Pulmonary artery endothelial cell (primary cell): ENCODE measurements at regions not wholly inside any gene's neighbourhood (a gene's known extent, or its start where the extent isn't known, plus 50 kb on each side); places are given as distances from the start of the nearest gene placed in this dataset.
"Not testable (repeated sequence)": the region's sequence is repeated elsewhere in the genome, so short reads cannot be mapped to it uniquely, and the experiment has no call there.

Experiments used
- DNase-seq: peaks from one replicate; pipeline ENCODE4 v3.0.0-alpha.2; 2011; ENCODE audit warnings: low read depth, low spot score

DNA sequence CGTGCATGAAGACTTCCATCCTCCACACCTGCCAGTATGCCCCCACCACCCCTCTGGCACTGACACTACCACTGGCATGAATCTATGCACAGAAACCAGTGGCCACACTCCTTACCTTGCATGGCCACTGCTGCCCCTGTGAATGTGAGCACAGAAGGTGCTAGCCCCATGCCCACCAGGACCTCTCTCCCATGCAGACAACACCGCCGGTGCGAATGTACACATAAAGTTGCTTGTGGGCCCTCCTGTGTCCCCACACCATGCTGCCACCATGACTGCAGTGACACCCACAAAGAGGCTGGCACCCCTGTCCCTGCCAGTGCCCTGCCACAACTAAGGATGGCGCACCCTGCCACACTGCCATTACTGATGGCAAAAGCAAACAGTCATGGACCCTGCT lies 289.5 kb upstream of the KCND2 start:
- no peak for DNase-seq

DNA sequence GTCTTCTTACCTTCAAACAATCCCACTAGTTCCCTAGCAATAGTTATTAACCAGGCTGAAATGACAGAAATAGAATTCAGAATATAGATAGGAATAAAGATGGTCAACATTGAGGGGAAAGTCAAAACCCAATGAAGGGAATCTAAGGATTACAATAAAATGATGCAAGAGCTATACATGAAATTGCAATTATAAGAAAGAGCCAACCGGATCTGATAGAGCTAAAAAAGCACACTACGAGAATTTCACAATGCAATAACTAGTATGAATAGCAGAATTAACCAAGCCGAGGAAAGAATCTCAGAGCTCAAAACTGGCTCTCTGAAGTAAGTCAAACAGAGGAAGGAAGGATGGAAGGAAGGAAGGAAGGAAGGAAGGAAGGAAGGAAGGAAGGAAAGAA lies 288.7 kb upstream of the KCND2 start:
- DNase-seq = no peak

DNA sequence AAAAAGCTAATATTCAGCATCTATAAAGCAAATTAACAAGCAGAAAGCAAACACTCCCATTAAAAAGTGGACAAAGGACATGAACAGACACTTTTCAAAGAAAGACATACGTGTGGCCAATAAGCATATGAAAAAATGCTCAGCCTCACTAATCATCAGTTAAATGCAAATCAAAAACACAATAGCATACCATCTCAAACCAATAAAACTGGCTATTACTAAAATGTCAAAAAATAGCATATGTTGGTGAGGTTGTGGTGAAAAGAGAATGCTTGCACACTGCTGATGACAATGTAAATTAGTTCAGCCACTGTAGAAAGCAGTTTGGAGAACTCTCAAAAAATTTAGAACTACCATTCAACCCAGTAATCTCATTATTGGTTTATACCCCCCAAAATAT lies 284.6 kb upstream of the KCND2 start:
- DNase-seq = no peak

DNA sequence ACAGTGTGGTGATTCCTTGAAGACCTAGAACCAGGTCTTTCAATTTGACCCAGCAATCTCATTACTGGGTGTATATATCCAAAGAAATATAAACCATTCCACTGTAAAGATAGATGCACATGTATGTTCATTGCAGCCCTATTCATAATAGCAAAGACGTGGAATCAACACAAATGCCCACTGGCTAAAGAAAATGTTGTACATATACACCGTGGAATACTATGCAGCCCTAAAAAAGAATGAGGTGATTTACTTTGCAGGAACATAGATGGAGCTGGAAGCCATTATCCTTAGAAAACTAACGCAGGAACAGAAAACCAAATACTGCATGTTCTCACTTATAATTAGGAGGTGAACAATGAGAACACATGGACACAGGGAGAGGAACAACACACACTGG lies 278.0 kb upstream of the KCND2 start:
- DNase-seq = no peak

DNA sequence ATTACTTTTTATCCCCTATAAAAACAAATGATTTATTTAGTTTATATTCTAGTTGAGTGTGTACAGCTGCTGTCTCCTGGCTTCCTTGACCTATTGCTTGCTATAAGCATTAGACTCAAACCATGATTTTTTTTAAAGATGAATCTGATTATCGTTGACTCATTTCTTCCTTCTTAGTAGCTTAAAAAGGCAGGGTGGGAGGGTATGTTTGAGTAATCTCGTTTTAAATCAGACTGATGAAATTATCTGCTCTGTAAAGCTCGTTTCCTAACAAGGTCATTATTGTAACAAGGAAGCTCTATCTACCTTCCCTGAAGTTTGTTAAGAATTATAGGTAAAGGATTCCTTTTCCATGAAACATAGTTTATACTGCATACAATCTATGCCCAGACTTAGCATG lies 276.3 kb upstream of the KCND2 start:
- no peak for DNase-seq

DNA sequence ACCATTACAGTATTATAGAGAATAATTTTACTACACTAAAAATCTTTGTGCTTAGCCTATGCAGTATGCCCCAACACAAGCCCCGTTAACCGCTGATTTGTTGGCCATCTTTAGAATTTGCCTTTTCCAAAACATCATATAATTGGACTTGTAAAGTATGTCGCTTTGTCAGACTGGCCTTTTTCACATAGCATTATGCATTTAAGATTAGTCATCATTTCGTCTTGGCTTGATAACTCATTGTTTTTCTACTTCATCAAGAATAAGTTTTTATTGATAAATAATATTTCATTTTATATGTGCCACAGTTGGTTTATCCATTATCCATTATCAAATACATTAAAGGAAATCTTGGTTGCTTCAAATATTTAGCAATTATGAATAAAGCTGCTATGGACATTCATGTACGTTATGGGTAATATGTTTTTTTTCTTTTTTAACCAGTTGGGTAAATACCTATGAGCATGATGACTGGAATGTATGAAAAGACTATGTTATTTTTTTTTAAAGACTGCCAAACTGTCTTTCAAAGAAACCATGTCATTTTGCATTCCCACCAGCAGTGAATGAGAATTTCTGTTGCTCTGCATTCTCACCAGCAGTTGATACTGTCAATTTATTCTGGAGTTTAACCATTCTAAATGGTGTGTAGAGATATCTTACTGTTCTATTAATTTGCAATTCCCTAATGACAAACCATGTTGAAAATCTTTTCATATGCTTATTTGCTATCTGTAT lies 273.1 kb upstream of the KCND2 start:
- DNase-seq = no peak

DNA sequence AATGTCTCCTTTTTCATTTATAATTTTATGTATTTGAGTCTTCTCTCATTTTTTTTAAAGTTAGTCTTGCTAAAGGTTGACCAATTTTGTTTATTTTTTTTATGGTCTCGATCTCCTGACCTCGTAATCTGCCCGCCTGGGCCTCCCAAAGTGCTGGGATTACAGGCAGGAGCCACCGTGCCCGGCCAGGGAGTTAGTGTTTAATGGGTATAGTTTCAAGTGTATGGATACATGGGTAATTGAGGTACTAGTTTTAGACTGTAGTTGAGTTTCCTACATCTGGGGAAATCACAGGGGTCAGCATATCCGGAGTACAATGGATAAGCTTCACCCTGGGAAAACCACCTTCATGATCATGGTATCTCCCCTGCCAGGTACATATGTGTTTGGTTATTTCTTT lies 267.3 kb upstream of the KCND2 start:
- no peak for DNase-seq

DNA sequence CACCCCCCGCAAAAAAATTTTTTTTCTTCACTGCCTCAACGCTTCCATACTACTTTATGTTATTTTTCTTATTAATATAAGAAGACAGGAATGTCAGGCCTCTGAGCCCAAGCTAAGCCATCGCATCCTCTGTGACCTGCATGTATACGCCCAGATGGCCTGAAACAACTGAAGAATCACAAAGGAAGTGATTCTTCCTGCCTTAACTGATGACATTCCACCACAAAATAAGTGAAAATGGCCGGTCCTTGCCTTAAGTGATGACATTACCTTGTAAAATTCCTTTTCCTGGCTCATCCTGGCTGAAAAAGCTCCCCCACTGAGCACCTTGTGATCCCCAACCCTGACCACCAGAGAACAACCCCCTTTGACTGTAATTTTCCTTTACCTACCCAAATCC lies 258.7 kb upstream of the KCND2 start:
- DNase-seq = not testable (repeated sequence)

DNA sequence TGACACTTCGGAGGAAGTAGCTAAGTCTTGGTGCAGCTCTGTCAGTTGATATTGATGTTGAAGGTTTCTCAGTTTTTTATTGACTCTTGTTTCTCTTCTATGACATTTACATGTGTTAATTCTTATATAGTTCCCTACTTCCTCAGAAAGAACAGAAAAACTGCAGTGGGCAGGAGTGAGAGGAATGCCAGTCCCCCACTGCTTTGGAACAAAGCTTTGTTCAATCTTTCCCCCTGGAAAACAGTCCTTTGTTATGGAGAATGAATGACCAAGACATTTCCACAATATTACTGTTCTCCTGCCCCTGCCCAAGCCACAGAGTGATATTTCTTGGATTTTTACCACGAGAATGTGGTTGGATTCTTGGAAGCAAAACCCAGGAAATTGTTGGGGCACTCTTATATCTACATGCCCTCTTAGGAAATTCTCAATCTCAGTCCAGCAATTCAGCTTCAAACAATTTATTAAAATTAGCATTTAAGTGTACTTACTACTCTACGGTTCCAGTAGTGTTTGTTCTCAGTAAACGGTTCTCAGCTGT lies 258.0 kb upstream of the KCND2 start:
- no peak for DNase-seq

DNA sequence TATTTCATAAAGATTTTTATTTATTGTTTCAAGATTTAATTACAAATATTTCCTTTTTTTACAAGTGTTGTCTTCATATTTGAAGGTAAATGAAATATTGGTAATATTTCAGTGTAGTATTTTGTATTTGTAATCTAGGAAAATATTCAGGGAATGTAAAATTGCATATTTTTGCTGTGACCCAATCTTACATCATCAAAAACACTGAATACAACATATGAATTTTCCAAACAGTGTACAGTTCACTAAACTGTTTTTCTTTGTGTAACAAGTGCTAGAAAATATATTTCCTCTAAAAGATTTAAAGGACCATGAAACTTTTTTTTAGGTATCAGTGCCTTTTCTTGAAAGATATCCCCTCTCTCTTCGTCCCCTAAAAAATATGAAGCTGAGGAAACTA lies 251.9 kb upstream of the KCND2 start:
- DNase-seq = no peak

DNA sequence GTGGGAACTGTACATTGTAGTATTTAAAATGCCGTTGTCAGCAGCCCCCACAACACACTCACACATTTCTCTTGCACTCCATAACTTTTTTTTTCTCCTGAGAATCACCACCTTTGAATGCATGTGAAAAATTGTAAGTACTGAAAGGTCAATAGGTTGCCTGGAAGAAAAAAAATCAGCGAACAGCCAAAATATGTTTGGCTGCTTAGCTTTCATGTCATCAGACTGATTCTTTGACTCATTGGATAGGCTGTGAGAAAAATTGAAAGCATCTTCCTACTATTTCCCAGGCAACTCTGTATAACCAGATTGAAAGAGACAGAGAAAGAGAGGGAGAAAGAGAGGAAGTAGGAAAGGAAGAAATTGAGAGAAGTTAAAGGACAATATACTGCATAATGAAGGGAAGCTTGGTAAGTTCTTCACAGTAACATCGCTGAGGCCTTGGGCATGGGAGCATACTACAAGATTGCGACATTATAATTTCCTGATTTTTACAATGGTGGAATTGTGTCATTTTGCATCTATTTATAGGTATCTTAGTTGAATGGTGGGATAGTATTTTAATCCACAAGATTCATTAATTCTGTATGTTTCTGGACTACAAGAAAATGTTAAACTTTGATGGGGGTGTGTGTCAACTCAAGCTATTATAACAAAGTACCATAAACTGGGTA lies 249.3 kb upstream of the KCND2 start:
- no peak for DNase-seq

DNA sequence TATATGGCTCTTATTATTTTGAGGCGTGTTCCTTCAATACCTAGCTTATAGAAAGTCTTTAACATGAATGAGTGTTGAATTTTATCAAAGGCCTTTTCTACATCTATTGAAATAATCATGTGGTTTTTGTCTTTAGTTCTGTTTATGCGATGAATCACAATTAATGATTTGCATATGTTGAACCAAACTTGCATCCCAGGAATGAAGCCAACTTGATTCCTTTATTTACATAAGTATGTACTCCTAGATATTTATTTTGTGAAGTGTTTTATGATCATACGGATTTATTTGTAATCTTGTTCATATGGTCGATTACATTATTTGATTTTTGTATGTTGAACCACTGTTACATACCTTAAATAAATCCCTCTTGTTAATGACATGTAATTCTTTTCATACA lies 244.3 kb upstream of the KCND2 start:
- no peak for DNase-seq

DNA sequence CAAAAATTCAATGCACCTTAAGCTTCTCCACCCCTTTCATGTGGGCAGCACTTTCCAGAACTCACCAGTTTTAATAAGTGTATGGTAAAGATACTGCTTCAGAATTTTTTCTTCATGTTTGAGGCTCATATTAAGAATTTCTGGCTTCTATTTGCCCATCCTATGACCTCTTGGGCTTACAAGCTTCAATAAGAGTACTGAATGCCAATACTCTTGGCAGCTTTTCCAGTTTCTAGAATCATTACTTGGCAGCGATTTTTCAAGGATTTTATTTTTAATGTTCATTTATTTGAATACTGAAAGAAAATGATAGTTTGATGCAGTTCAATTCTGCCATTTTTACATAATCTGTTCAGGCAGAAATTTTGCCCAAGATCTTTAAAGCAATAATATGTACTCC lies 242.1 kb upstream of the KCND2 start:
- DNase-seq = no peak

DNA sequence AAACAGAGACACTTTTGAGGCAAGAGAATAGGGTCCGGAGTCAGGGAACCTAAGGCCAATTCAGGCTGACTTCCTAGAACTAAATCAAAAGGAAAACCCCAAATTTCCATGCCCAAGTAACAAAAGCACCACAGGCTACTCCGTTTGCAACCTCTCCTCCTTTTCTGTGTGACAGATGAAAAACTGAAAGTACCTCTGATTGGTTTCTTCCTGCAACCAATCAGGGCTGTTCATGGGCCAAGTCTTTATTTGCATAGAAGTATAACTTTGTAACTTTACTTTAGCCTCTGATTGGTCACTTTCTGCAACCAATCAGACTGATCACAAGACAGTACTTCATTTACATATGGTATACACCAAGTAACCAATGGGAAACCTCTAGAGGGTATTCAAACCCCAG lies 239.9 kb upstream of the KCND2 start:
- no peak for DNase-seq

DNA sequence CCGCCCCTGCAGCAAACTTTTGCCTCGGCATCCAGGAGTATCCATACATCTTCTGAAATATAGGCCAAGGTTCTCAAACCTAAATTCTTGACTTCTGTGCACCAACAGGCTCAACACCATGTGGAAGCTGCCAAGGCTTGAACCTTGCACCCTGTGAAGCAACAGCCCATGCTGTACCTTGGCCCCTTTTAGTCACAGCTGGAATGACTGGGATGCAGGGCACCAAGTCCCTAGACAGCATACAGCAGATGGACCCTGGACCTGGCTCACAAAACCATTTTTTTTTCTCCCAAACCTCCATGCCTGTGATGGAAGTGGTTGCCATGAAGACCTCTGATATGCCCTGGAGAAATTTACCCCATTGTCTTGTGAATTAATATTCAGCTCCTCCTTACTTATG lies 233.8 kb upstream of the KCND2 start:
- DNase-seq = no peak

DNA sequence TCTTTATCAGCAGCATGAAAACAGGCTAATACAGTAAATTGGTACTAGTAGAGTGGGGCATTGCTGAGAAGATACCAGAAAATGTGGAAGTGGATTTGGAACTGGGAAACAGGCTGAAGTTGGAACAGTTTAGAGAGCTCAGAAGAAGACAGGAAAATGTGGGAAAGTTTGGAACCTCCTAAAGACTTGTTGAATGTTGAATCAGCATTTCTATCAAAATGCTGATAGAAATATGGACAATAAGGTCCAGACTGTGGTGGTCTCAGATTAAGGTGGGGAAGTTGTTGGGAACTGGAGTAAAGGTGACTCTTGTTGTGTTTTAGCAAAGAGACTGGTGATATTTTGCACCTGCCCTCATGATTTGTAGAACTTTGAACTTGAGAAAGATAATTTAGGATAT lies 231.2 kb upstream of the KCND2 start:
- no peak for DNase-seq

DNA sequence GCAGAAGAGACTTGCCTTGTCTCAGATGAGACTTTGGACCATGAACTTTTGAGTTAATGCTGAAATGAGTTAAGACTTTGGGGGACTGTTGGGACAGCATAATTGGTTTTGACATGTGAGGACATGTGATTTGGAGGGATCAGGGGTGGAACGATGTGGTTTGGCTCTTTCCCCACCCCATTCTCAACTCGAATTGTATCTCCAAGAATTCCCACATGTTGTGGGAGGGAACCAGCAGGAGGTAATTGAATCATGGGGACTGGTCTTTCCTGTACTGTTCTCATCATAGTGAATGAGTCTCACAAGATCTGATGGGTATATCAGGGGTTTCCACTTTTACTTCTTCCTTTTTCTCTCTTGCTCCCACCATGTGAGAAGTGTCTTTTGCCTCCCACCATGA lies 229.7 kb upstream of the KCND2 start:
- DNase-seq = no peak

DNA sequence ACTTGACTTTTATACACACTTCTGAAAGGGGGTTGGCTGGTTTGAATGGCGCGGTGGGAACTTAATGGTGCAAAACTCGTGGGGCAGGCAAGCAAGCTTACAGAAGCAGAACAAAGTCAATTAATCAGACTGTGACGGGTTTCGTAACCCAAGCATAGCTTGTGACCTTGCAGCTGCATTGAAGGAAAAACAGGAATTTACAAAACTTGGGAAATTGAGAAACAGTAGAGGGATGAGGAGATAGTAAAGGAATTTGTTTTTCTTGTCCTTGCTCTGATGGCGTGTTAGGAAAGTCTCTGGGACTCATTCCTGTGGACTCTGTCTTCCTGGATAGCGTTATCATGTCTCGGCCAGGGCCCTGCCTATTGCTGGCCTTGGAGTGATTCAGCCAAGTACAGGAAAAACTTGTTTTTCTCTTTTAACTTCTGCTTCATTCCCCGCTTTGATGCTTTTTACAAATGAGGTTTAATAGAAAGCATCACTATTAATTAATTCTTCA lies 220.0 kb upstream of the KCND2 start:
- DNase-seq = no peak

DNA sequence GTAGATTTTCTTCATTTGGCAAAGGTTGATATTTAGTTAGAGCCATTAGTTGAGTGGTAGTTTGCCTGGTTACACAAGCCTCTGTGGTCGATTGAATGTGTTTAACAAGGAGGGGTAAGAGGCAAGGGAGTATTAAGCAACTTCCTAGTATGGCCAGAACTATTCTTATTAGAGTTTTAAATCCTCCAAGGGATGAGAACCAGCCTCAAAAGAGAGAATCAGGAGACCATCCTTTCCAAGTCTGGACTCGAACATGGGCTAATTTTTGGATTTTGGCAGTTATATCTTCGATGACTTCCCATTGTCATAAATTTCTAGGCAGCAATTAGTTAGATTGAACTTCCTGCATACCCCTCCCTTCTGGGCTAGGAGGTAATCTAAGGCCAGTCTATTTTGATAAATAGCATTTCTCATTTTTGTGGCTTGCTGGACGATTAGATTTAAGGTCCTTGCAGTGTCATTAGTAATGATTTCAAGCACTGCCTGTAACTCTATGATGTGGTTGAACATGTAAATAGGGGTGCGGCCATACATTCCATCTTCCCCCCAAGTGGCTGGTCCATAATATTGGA lies 219.5 kb upstream of the KCND2 start:
- DNase-seq = no peak

DNA sequence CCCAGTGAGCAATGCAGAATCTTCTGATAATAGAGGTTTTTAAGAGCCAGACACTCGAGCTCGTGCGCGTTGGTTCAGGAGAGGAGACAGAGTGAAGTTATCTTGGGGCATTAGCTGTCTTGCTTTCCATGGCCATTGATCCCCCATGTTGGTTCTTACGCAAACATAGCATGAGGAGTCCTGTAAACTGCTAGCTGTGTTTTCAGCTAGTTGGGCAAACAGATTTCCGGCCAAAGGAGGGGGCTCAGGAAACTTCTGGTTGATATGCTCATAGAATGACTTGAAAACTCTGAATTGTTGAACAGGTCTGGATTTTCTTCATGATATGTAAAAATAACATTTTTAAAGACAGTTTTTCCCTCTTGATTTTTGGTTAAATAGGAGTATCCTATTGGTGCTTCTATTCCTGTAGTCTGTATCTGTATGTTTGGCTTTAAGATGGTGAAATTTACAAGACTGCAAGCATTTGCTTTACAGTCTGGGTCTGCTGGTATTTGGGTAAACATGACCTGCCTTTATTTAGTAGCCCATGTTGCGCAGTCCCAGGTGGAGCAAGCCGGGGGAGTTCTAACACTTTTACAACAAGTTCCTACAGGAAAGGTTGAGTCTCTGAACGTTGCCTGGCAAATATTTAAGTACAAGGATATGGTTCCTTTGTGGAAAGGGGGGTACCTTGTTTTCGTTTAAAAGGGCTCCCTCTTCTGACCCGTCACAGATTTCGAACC lies 218.4 kb upstream of the KCND2 start:
- DNase-seq = no peak

DNA sequence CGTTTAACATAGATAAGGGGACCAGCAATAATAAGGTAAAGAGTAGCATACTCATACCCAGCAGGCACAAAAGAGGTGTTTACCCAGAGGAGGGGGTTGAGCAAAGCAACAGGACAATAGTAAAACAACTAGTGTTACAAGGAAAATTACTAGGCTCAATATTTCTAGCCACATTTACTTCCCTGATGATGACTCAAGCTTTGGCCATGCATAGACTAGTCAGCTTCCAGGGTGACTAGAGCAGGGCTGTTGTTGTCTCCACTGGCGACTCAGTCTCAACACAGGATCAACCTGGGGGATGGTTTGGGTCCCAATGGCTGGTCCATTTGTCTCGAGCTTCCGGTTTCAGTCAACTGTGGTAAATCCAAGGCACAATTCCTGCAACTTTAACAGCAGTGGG lies 217.7 kb upstream of the KCND2 start:
- no peak for DNase-seq

DNA sequence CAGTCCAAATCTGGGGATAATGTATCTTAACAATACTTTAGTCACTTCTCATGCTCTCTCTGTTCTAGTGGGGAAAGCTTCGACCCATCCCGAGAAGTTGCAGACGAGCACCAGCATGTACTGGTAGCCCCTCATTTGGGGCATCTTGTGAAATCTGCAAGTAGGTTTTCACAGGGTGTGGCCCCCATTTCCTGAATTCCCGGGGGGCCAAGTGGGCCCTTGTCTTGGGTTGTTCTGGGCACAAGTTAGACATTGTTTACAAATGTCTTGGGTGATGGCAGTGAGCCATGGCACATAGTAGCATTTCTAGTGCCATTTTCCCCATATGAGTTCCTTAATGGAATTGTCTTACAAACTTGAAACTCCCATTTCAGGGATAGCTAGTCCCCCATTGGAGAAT lies 216.7 kb upstream of the KCND2 start:
- DNase-seq = no peak
